ENCODE measurements at regions not wholly inside any gene's neighbourhood (a gene's known extent, or its start where the extent isn't known, plus 50 kb on each side); places are given as distances from the start of the nearest gene placed in this dataset.

- no peak for TF ChIP-seq EZH2 (optimal IDR thresholded peaks at IDR 0.05; ENCODE audit: low read depth, low read length)
- TF ChIP-seq CTCF (IDR thresholded peaks at IDR 0.05; ENCODE audit: low read length): no peak
Observed at GRCh38 chr5:5085381-5085780, 54.7 kb upstream of the ADAMTS16 start.

All from MM.1S (cell line).